ENCODE measurements at regions not wholly inside any gene's neighbourhood (a gene's known extent, or its start where the extent isn't known, plus 50 kb on each side); places are given as distances from the start of the nearest gene placed in this dataset.

DNA sequence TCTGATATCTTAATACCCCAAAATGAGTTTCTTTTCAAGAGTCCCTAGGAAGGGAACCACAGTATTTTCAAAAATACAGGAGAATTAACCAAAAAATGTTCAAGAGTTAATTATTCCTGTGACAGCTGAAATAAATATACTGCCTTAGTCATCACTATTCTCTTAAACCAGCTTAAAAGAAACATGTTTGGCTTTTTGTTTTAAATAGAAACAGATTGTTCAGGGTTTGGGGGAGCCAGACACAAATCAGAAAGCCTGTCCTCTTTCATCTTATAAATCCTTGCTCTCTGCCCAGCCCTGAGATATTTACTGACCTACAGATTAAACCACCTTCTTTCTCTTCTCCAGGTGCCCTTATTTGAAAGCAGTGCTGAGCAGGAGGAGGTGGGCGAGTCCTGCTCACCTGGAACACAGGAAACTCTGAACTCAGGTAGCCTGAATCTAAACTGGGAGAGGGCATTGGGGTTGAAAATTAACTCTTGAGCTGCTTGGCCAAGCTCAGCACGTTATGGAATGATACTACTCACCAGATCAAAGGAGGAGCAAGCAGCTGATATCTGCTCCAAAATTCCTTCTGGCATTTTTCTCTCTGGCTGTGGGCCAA is 84.1 kb upstream of the SPRED1 start:
- CTCF ChIA-PET, result no interaction called here
- H3K9me3 Mint-ChIP-seq (ENCODE audit: unreplicated experiment), result no peaks in the 10 kb centered on the region
- H3K4me3 Mint-ChIP-seq (ENCODE audit: unreplicated experiment), result no peak overlapping the region
- intact Hi-C loops (cut with micrococcal nuclease), result no loop called here
- no peak overlapping the region for H3K27ac Mint-ChIP-seq (ENCODE audit: low read depth, unreplicated experiment)
- no peak for DNase-seq (ENCODE audit: unreplicated experiment)
- TF ChIP-seq, protein P1, sequence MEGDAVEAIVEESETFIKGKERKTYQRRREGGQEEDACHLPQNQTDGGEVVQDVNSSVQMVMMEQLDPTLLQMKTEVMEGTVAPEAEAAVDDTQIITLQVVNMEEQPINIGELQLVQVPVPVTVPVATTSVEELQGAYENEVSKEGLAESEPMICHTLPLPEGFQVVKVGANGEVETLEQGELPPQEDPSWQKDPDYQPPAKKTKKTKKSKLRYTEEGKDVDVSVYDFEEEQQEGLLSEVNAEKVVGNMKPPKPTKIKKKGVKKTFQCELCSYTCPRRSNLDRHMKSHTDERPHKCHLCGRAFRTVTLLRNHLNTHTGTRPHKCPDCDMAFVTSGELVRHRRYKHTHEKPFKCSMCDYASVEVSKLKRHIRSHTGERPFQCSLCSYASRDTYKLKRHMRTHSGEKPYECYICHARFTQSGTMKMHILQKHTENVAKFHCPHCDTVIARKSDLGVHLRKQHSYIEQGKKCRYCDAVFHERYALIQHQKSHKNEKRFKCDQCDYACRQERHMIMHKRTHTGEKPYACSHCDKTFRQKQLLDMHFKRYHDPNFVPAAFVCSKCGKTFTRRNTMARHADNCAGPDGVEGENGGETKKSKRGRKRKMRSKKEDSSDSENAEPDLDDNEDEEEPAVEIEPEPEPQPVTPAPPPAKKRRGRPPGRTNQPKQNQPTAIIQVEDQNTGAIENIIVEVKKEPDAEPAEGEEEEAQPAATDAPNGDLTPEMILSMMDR (IDR thresholded peaks at IDR 0.05; ENCODE audit: unreplicated experiment), result no peak
- H3K36me3 Mint-ChIP-seq (ENCODE audit: insufficient read depth, unreplicated experiment), result no peaks in the 10 kb centered on the region
- POLR2A ChIA-PET, result interaction anchor here (1.5 kb wide), 1 partner anchor 10 kb away, joined by 4 read pairs; no protein-coding TSS in a partner anchor
- no TSS peak for BruUV-seq (replicated peaks)
- H3K27me3 Mint-ChIP-seq (ENCODE audit: insufficient read depth, unreplicated experiment), result no peaks in the 10 kb centered on the region
- no peaks in the 10 kb centered on the region for H3K4me1 Mint-ChIP-seq (ENCODE audit: insufficient read depth, unreplicated experiment)

DNA sequence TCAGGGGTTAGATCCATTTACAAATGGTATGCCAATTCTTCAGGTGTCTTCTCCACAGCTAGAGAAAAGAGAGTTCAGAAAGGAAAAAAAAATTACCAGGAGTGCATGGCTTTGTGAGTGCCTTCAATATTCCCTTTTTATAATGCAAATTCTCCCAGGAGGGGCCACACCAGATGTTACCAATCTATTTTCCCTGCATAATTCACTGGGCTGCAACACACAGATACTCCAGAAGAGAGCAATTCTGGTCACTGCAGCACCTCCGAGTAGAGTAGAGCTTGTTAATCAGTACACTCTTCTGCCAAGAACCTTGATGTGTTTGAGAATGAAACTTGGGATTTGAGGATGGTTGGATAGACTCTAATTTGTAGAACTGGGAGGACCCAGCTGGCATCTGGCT is 80.7 kb upstream of the SPRED1 start:
- DNase-seq (ENCODE audit: unreplicated experiment), result no peak
- TF ChIP-seq, protein P1 (IDR thresholded peaks at IDR 0.05; ENCODE audit: unreplicated experiment), result no peak
- BruUV-seq (replicated peaks), result no TSS peak
- ChIA-PET POLR2A (no interaction called here), CTCF (interaction anchor here (0.6 to 1.1 kb wide), 3 partner anchors 8 to 26 kb away, joined by 3 to 5 read pairs (median 4); no protein-coding TSS in a partner anchor)
- Mint-ChIP-seq H3K36me3 (ENCODE audit: insufficient read depth, unreplicated experiment) (no peaks in the 10 kb centered on the region), H3K4me3 (ENCODE audit: unreplicated experiment) (no peak overlapping the region), H3K4me1 (ENCODE audit: insufficient read depth, unreplicated experiment) (no peaks in the 10 kb centered on the region), H3K27me3 (ENCODE audit: insufficient read depth, unreplicated experiment) (no peaks in the 10 kb centered on the region), H3K9me3 (ENCODE audit: unreplicated experiment) (no peaks in the 10 kb centered on the region), H3K27ac (ENCODE audit: low read depth, unreplicated experiment) (no peak overlapping the region)
- intact Hi-C loops (cut with micrococcal nuclease), result no loop called here

DNA sequence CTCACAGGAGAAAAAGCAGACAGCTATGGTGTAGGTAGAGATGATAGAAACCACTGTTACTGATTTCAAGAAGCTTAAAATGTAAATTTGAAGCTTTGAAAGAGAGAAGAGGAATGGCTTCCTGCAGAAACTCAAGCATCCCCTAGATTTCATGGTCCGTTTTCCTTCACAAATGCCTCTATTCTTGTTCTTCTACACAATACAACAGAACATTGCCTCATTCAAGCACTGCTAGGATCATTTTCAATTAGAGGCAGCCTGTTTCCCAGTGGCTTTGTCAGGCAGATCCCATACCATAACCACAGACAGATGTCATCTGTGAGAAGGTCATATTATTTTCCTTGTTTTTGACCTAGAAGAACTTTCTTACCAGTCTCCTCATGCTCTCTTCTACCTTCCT is 77.9 kb upstream of the SPRED1 start:
- intact Hi-C loops (cut with micrococcal nuclease), result no loop called here
- no peaks in the 10 kb centered on the region for H3K36me3 Mint-ChIP-seq (ENCODE audit: insufficient read depth, unreplicated experiment)
- DNase-seq (ENCODE audit: unreplicated experiment), result no peak
- TF ChIP-seq, protein P1 (IDR thresholded peaks at IDR 0.05; ENCODE audit: unreplicated experiment), result no peak
- H3K27me3 Mint-ChIP-seq (ENCODE audit: insufficient read depth, unreplicated experiment), result no peaks in the 10 kb centered on the region
- H3K4me3 Mint-ChIP-seq (ENCODE audit: unreplicated experiment), result no peak overlapping the region
- H3K27ac Mint-ChIP-seq (ENCODE audit: low read depth, unreplicated experiment), result no peak overlapping the region
- no TSS peak for BruUV-seq (replicated peaks)
- ChIA-PET CTCF (no interaction called here), POLR2A (no interaction called here)
- no peaks in the 10 kb centered on the region for H3K4me1 Mint-ChIP-seq (ENCODE audit: insufficient read depth, unreplicated experiment)
- H3K9me3 Mint-ChIP-seq (ENCODE audit: unreplicated experiment), result no peaks in the 10 kb centered on the region

GRCh38 chr15:38176155-38176554 is 76.5 kb upstream of the SPRED1 start:
- ChIA-PET POLR2A (no interaction called here), CTCF (no interaction called here)
- no TSS peak for BruUV-seq (replicated peaks)
- intact Hi-C loops (cut with micrococcal nuclease), result no loop called here
- TF ChIP-seq, protein P1 (IDR thresholded peaks at IDR 0.05; ENCODE audit: unreplicated experiment), result no peak
- Mint-ChIP-seq H3K27ac (ENCODE audit: low read depth, unreplicated experiment) (no peak overlapping the region), H3K4me1 (ENCODE audit: insufficient read depth, unreplicated experiment) (no peaks in the 10 kb centered on the region), H3K27me3 (ENCODE audit: insufficient read depth, unreplicated experiment) (no peaks in the 10 kb centered on the region), H3K9me3 (ENCODE audit: unreplicated experiment) (no peaks in the 10 kb centered on the region), H3K4me3 (ENCODE audit: unreplicated experiment) (no peak overlapping the region), H3K36me3 (ENCODE audit: insufficient read depth, unreplicated experiment) (no peaks in the 10 kb centered on the region)
- peak; percentile 37 for DNase-seq (ENCODE audit: unreplicated experiment)

All from MCF 10A (cell line).